Thymus (tissue), 11 donors: ENCODE measurements at regions not wholly inside any gene's neighbourhood (a gene's known extent, or its start where the extent isn't known, plus 50 kb on each side); places are given as distances from the start of the nearest gene placed in this dataset.

Source experiments
- DNase-seq, 9 donors: peaks; one replicate each; pipeline ENCODE4 v3.0.0-alpha.2; 2013; ENCODE audit warnings: low spot score in 9 of 9, low read depth in 6 of 9, missing footprints in 1 of 9
- H3K27ac ChIP-seq, 2 donors: one replicate each; pipeline ENCODE4 v1.5.1; 2013; ENCODE audit warnings: control low read depth in 1 of 2, low read depth in 1 of 2, low read length in 1 of 2, mild to moderate bottlenecking in 1 of 2, moderate library complexity in 1 of 2
- H3K27me3 ChIP-seq, 2 donors: one replicate each; pipeline ENCODE4 v1.5.1; 2013; ENCODE audit warnings: low read length in 1 of 2; ENCODE audit not compliant: control insufficient read depth in 2 of 2, insufficient read depth in 1 of 2
- H3K36me3 ChIP-seq, 2 donors: one replicate each; pipeline ENCODE4 v1.5.1; 2013; ENCODE audit warnings: low read length in 1 of 2, mild to moderate bottlenecking in 1 of 2, moderate library complexity in 1 of 2; ENCODE audit not compliant: control insufficient read depth in 2 of 2, insufficient read depth in 2 of 2
- H3K4me1 ChIP-seq, 2 donors: one replicate each; pipeline ENCODE4 v1.5.1; 2013; ENCODE audit warnings: low read length in 2 of 2; ENCODE audit not compliant: control insufficient read depth in 2 of 2, insufficient read depth in 2 of 2
- H3K4me3 ChIP-seq, 2 donors: one replicate each; pipeline ENCODE4 v1.5.1; 2013; ENCODE audit warnings: low read length in 2 of 2, control low read depth in 1 of 2, mild to moderate bottlenecking in 1 of 2
- H3K9me3 ChIP-seq, 2 donors: one replicate each; pipeline ENCODE4 v1.5.1; 2013; ENCODE audit warnings: low read length in 1 of 2, mild to moderate bottlenecking in 1 of 2; ENCODE audit not compliant: control insufficient read depth in 2 of 2, insufficient read depth in 1 of 2
- WGBS: extraction: QIAGEN DNeasy Blood & Tissue Kit; methylation state at CpG from one replicate; pipeline ENCODE4 v1.1.7; 2013; 5-methylcytosine and 5-hydroxymethylcytosine counted together
- donor health status: healthy.

DNA sequence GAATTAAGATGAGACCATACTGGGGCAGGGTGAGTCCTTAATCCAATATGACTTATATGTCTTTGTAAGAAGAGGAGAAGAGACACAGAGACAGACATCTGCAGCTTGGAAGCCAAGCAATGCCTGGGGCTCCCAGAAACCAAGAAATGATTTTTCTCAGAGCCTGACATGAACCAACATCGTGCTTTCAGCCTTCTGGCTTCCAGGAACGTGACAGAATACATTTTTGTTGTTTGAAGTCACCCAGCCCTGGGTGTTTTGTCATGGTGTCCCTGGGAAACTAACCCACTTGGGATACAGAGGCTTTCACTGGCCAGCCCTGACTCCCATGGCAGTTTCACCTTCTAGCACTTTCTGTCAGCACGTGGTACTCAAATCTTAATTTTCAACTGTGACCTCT is 95.3 kb upstream of the SLC10A2 start:
- no peaks in the 10 kb centered on the region for H3K27me3 ChIP-seq
- 65% methylated on average over 3 of the region's 3 CpGs for WGBS
- H3K36me3 ChIP-seq, result no peaks in the 10 kb centered on the region
- no peak overlapping the region for H3K4me3 ChIP-seq
- H3K9me3 ChIP-seq, result no peaks in the 10 kb centered on the region
- no peak for DNase-seq
- H3K27ac ChIP-seq, result no peak overlapping the region
- no peaks in the 10 kb centered on the region for H3K4me1 ChIP-seq

- Histone ChIP-seq H3K36me3 (no peaks in the 10 kb centered on the region), H3K27me3 (no peaks in the 10 kb centered on the region), H3K4me3 (no peak overlapping the region), H3K27ac (no peak overlapping the region), H3K4me1 (no peaks in the 10 kb centered on the region), H3K9me3 (no peaks in the 10 kb centered on the region)
- DNase-seq, result no peak
- WGBS, result 74% methylated on average over 2 of the region's 2 CpGs
These were observed 91.4 kb upstream of the SLC10A2 start for GRCh38 chr13:103157434-103158145.

GRCh38 chr13:103157016-103157415 is 90.8 kb upstream of the SLC10A2 start:
- H3K4me1 ChIP-seq, result no peaks in the 10 kb centered on the region

DNA sequence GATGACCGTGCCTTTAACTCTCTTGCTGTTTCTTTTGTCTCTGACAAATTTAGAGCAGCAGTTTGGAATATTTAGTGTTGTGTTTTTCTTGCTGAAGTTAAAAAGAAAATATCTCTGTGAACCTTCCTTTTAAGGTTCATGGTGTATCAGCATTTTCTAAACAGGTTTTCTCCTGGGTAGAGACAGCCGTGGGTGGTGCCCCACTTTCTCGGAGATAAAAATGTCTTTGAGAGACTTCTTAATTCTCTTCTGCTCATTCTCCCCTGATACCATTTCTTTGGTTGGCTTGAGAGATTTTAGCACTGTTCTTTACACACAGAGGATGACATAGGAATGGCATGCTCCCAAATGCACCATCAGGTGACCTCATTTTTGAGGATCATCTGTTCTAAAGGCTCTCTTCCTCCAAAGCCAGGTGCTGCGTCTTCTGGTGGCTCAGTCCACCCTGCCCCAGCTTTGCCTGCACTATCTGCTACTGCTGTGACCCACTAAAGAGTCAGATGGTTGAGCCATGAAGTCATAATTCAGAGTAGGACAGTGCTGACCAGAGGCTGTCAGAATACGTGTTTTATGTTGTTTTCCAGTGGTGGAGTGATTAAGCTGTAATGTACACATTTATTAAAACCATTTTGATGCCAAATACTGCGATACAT is 90.3 kb upstream of the SLC10A2 start:
- Histone ChIP-seq H3K4me1 (no peaks in the 10 kb centered on the region), H3K27ac (no peak overlapping the region), H3K27me3 (no peaks in the 10 kb centered on the region), H3K36me3 (no peaks in the 10 kb centered on the region), H3K9me3 (no peaks in the 10 kb centered on the region), H3K4me3 (no peak overlapping the region)
- no peak for DNase-seq
- 87% methylated on average over 6 of the region's 6 CpGs for WGBS

More at GRCh38 chr13:103157016-103157415, 90.8 kb upstream of the SLC10A2 start:
- no peaks in the 10 kb centered on the region for H3K36me3 ChIP-seq
- H3K27me3 ChIP-seq, result no peaks in the 10 kb centered on the region
- no peak overlapping the region for H3K4me3 ChIP-seq
- WGBS, result 78% methylated on average over 3 of the region's 3 CpGs
- no peak overlapping the region for H3K27ac ChIP-seq
- no peaks in the 10 kb centered on the region for H3K9me3 ChIP-seq
- DNase-seq, result no peak

DNA sequence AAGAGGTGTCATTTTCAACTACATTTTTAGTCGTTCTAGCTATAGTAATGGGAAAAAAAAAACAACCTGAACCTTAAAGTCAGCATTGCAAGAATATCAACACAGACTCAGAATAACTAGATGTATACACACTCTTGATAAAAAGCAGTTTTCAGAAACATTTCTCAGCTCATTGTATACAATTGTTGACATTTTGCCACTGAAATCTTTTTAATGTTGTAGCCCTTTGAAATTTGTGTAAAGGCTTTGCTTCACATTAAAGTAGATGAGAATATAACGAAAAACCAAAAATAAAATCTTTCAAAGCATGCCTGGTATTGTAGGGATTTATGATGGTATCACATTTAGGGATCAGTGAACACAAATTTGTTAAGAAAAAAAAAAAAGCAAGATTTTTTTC is 87.2 kb upstream of the SLC10A2 start:
- no peak for DNase-seq
- H3K36me3 ChIP-seq, result no peaks in the 10 kb centered on the region
- H3K9me3 ChIP-seq, result no peaks in the 10 kb centered on the region
- H3K4me3 ChIP-seq, result no peak overlapping the region
- H3K27ac ChIP-seq, result no peak overlapping the region
- H3K4me1 ChIP-seq, result no peaks in the 10 kb centered on the region
- WGBS, result 81% methylated on average over 2 of the region's 2 CpGs
- no peaks in the 10 kb centered on the region for H3K27me3 ChIP-seq

- DNase-seq, result no peak
- Histone ChIP-seq H3K4me3 (no peak overlapping the region), H3K27ac (no peak overlapping the region), H3K4me1 (no peaks in the 10 kb centered on the region), H3K27me3 (no peaks in the 10 kb centered on the region), H3K36me3 (no peaks in the 10 kb centered on the region), H3K9me3 (no peaks in the 10 kb centered on the region)
- 91% methylated on average over 9 of the region's 9 CpGs for WGBS
These were observed 81.7 kb upstream of the SLC10A2 start for GRCh38 chr13:103147961-103148360.

DNA sequence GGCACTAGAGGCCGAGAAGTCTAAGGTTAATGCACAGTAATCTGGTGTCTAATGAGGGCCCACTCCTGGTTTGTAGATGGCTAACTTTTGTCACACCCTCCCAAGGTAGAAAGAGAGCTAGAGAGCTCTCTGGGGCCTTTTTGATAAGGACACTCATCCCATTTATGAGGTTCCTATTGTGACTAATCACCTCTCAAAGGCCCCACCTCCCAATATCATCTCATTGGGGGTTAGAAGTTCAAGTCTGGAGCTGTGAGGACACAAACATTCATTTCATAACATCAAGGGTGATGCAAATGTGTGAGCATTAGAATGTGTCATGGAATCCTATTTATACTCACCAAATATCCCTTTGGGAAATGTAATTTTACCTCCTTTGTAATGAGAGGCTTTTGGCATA is 79.2 kb upstream of the SLC10A2 start:
- H3K4me1 ChIP-seq, result no peaks in the 10 kb centered on the region
- DNase-seq, result no peak
- no peak overlapping the region for H3K4me3 ChIP-seq
- no peaks in the 10 kb centered on the region for H3K9me3 ChIP-seq
- 85% methylated on average over 1 of the region's 1 CpG for WGBS
- H3K27me3 ChIP-seq, result no peaks in the 10 kb centered on the region
- no peak overlapping the region for H3K27ac ChIP-seq
- H3K36me3 ChIP-seq, result no peaks in the 10 kb centered on the region

DNA sequence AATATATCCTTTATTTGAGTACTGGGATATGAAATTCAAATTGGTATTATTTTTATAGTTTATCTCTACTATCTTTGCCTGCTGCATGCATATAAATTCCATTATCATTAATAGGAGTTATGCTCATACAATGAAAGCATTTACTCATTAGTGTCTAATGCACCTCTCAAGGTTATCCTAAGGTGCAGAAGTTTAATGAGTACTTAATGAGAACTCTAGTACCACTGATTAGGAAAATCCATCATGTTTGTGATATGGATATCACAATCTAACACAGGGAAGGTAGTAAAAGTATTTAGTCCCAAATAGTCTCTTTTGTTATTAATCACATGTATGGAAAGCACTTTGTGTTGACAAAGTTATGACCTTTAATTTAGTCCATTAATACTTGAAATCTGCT is 77.2 kb upstream of the SLC10A2 start:
- no peak for DNase-seq
- Histone ChIP-seq H3K4me3 (no peak overlapping the region), H3K27ac (no peak overlapping the region), H3K4me1 (no peaks in the 10 kb centered on the region), H3K36me3 (no peaks in the 10 kb centered on the region), H3K27me3 (no peaks in the 10 kb centered on the region), H3K9me3 (no peaks in the 10 kb centered on the region)

DNA sequence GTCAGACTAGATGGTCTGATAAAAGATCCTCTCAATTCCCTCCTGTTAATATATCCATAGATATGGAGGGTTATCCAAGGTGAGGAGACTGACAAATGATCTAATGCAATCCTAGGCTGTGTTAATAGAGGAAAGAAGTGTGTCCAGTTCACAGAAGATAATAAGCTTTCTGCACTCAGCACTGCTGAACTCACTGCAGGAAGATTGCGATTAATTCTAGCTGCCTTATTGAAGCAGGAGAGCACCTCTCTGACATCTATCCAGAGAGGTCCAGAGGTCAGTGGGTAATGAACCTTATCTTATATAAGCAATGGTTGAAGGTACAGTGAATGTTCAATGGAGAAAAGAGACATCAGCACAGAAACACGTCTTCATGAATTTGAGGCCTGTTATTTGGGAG is 75.9 kb upstream of the SLC10A2 start:
- H3K36me3 ChIP-seq, result no peaks in the 10 kb centered on the region
- no peak for DNase-seq
- no peaks in the 10 kb centered on the region for H3K9me3 ChIP-seq
- H3K27ac ChIP-seq, result no peak overlapping the region
- no peaks in the 10 kb centered on the region for H3K4me1 ChIP-seq
- 97% methylated on average over 2 of the region's 2 CpGs for WGBS
- H3K27me3 ChIP-seq, result no peaks in the 10 kb centered on the region
- H3K4me3 ChIP-seq, result no peak overlapping the region
